Pons (tissue), 1 donor: ENCODE measurements at regions not wholly inside any gene's neighbourhood (a gene's known extent, or its start where the extent isn't known, plus 50 kb on each side); places are given as distances from the start of the nearest gene placed in this dataset.
"Not testable (repeated sequence)": the region's sequence is repeated elsewhere in the genome, so short reads cannot be mapped to it uniquely, and the experiment has no call there.

Experiments used
- DNase-seq: peaks from one replicate; pipeline ENCODE4 v3.0.0-alpha.2; 2016; ENCODE audit warnings: low spot score

- DNase-seq: peak; percentile 24
Observed at GRCh38 chr4:86481440-86481839, 112.7 kb upstream of the PTPN13 start.

GRCh38 chr4:86482306-86483172 lies 111.6 kb upstream of the PTPN13 start:
- DNase-seq: peak; percentile 44

GRCh38 chr4:86483173-86483490 lies 111.0 kb upstream of the PTPN13 start:
- no peak for DNase-seq

GRCh38 chr4:86483773-86484172 lies 110.3 kb upstream of the PTPN13 start:
- no peak for DNase-seq

- DNase-seq: no peak
Observed at GRCh38 chr4:86484241-86484640, 109.9 kb upstream of the PTPN13 start.

- no peak for DNase-seq
Observed at GRCh38 chr4:86487738-86488348, 106.3 kb upstream of the PTPN13 start.

- peak; percentile 36 for DNase-seq
Observed at GRCh38 chr4:86493460-86493859, 100.7 kb upstream of the PTPN13 start.

- DNase-seq: peak; percentile 75
Observed at GRCh38 chr4:86496094-86497080, 97.7 kb upstream of the PTPN13 start.

- peak; percentile 85 for DNase-seq
Observed at GRCh38 chr4:86497131-86497530, 97.0 kb upstream of the PTPN13 start.

GRCh38 chr4:86497980-86498862 lies 95.9 kb upstream of the PTPN13 start:
- peak; percentile 94 for DNase-seq

- DNase-seq: no peak
Observed at GRCh38 chr4:86498863-86499166, 95.3 kb upstream of the PTPN13 start.

- DNase-seq: no peak
Observed at GRCh38 chr4:86500527-86500926, 93.6 kb upstream of the PTPN13 start.

- DNase-seq: no peak
Observed at GRCh38 chr4:86502081-86502480, 92.0 kb upstream of the PTPN13 start.

GRCh38 chr4:86506591-86506990 lies 87.5 kb upstream of the PTPN13 start:
- DNase-seq: no peak

- DNase-seq: no peak
Observed at GRCh38 chr4:86508436-86508835, 85.7 kb upstream of the PTPN13 start.

- DNase-seq: no peak
Observed at GRCh38 chr4:86511590-86511989, 82.5 kb upstream of the PTPN13 start.

GRCh38 chr4:86512631-86513030 lies 81.5 kb upstream of the PTPN13 start:
- DNase-seq: no peak

- not testable (repeated sequence) for DNase-seq
Observed at GRCh38 chr4:86515963-86516362, 78.2 kb upstream of the PTPN13 start.

- no peak for DNase-seq
Observed at GRCh38 chr4:86521373-86521969, 72.6 kb upstream of the PTPN13 start.

GRCh38 chr4:86522349-86522748 lies 71.8 kb upstream of the PTPN13 start:
- no peak for DNase-seq

- no peak for DNase-seq
Observed at GRCh38 chr4:86523333-86523732, 70.8 kb upstream of the PTPN13 start.
